DND-41 (cell line): ENCODE measurements at regions not wholly inside any gene's neighbourhood (a gene's known extent, or its start where the extent isn't known, plus 50 kb on each side); places are given as distances from the start of the nearest gene placed in this dataset.

ENCODE experiments used
- EZH2 ChIP-seq: IDR thresholded peaks from 3 replicates; pipeline ENCODE4 v1.6.1; 2012; ENCODE audit warnings: borderline replicate concordance, low read depth, mild to moderate bottlenecking, moderate library complexity, low read length, inconsistent platforms; ENCODE audit not compliant: severe bottlenecking
- TF ChIP-seq, protein P1 (sequence below): IDR thresholded peaks from 2 replicates; pipeline ENCODE4 v1.5.1; 2012; ENCODE audit warnings: borderline replicate concordance, low read length, moderate library complexity, mild to moderate bottlenecking; ENCODE audit not compliant: poor library complexity, severe bottlenecking; ENCODE audit errors: extremely low read depth

DNA sequence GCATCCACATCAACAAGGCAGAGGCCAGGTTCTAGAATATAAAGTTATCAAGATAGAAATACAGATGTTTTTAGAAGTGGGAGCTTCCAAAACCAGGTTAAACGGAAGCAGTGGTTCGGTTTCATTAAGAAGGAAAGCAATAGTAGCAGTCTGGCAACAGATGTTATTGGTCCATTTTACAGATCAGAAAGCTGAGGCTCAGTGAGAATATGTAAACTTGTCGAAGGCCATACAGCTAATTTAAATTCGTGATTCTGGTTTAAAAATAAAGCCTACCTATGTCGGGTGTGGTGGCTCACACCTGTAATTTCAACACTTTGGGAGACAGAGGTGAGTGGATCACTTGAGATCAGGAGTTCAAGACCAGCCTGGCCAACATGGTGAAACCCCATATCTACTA lies 160.6 kb downstream of the ARRDC3 start:
- TF ChIP-seq, protein P1, sequence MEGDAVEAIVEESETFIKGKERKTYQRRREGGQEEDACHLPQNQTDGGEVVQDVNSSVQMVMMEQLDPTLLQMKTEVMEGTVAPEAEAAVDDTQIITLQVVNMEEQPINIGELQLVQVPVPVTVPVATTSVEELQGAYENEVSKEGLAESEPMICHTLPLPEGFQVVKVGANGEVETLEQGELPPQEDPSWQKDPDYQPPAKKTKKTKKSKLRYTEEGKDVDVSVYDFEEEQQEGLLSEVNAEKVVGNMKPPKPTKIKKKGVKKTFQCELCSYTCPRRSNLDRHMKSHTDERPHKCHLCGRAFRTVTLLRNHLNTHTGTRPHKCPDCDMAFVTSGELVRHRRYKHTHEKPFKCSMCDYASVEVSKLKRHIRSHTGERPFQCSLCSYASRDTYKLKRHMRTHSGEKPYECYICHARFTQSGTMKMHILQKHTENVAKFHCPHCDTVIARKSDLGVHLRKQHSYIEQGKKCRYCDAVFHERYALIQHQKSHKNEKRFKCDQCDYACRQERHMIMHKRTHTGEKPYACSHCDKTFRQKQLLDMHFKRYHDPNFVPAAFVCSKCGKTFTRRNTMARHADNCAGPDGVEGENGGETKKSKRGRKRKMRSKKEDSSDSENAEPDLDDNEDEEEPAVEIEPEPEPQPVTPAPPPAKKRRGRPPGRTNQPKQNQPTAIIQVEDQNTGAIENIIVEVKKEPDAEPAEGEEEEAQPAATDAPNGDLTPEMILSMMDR = no peak
- no peak for TF ChIP-seq EZH2
